Activated CD8-positive, alpha-beta memory T cell treated with anti-CD3 and anti-CD28 coated beads, Interleukin-2, amount 50 U/mL, for 48 hours (primary cell): ENCODE measurements at regions not wholly inside any gene's neighbourhood (a gene's known extent, or its start where the extent isn't known, plus 50 kb on each side); places are given as distances from the start of the nearest gene placed in this dataset.
"Not testable (repeated sequence)": the region's sequence is repeated elsewhere in the genome, so short reads cannot be mapped to it uniquely, and the experiment has no call there.

Experiments
- DNase-seq: peaks from one replicate; pipeline ENCODE4 v3.0.0-alpha.2; 2020

GRCh38 chr14:104306450-104307040, 168.2 kb downstream of the KIF26A start:
- DNase-seq: no peak

- no peak for DNase-seq
Observed at GRCh38 chr14:104307246-104307626, 168.8 kb downstream of the KIF26A start.

- no peak for DNase-seq
Observed at GRCh38 chr14:104307627-104308401, 169.4 kb downstream of the KIF26A start.

- not testable (repeated sequence) for DNase-seq
Observed at GRCh38 chr14:104308534-104308933, 170.1 kb downstream of the KIF26A start.

DNA sequence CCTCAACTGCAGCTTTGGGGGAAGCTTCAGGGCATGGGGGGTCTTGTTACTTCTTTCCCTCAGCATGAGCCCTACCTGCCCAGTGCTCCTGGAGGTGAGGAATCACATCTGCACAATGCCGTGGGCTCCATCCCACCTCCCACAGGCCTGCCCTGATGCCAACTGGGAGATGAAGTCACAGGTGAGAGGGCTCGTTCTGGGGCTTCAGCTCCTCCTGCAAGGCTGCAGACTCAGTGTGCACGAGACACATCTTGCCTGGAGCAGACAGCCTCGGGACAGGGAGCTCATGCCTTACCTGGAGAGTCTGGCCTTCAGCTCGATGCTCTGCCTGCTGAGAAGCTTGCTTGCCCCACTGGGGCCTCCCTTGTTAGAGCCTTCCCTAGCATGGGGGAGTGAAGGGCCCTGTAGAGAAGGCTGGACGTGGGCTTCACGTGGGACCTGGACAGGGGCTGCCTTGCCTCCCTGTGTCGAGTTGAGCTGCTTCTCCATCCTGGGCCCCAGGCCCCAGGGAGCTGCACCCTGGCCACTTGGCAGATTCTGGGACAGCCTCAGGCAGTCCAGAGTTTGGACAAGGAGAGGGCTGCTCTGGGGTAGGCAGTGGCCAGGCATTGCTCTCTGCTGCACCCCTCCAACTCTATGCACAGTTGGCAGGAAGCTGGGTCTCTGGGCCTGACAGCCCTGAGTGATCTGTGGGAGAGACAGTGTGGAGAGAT, 171.4 kb downstream of the KIF26A start:
- no peak for DNase-seq

GRCh38 chr14:104311358-104311757, 173.0 kb downstream of the KIF26A start:
- DNase-seq: no peak

DNA sequence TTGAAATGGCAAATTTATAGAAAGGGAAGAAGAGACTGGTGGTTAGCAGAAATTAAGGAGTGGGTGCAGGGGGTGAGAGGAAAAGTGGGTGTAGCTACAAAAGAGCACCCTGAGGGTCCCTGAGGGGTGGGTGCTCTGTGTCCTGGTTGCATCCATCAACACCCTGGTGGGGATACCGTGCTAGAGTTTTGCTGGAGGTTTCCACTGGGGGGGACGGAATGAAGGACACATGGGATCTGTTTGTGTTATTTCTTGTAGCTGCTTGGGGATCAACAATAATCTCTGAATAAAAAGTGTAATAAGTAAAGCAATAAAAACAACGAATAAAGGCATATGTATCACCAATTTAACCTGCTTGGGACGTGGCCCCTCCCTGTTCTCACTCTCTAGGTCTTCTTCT, 175.3 kb downstream of the KIF26A start:
- no peak for DNase-seq

GRCh38 chr14:104314251-104314941, 176.0 kb downstream of the KIF26A start:
- DNase-seq: no peak

GRCh38 chr14:104315169-104315568, 176.8 kb downstream of the KIF26A start:
- DNase-seq: no peak

DNA sequence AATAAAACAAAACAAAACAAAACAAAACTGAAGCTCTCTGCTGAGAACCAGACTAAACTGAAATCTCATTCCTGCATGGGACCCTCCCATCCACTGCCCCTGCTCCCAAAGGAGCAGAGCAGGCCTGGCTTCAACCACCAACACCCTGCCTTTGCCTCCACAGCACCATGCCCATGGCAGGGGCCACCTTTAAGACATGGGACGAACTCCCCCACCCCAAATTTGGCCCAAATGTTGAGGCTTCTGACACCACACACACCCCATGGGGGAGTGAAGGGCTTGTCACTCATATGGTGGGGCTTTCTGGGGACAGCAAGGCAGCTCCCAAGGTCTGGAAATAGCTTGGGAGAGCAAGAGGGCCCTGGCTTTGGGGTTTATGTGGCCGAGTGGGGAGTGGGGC, 177.2 kb downstream of the KIF26A start:
- DNase-seq: no peak

- no peak for DNase-seq
Observed at GRCh38 chr14:104316121-104316722, 177.8 kb downstream of the KIF26A start.

DNA sequence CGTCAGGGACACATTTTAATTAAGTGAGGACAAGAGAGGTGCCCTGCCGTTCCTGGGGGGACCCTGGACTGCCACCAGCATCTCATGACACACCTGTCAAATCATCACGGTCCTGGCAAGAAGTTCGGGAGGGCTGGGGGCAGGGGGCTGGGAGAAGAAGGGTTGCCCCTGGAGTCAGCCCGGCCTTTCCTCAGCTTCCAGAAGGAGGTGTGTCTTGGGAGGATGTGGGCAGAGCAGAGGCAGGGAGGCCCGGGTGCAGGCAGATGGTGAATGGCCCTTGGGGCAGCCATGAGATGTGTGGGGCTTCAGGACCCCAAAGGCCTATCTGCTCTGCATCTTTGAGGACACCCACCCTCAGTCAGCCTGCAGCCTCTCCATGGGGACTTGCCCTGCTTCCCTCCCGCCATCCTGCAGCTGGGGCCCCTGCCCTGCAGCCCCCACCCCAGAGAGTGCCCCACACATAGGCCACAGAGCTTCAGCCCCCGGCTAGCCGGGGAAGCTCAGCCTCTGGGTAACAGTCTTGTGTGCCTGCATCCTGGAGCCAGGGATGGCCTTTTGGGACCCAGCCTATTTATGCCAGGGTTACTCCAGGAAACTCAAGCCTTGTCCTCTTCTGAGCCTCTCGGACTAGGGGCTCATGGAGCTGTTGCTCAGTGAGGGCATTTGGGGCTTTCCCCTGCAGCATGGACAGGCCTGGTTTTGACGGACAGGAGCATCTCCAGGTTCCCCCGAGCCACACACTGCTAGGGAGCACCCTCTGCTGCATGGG, 178.5 kb downstream of the KIF26A start:
- DNase-seq: no peak

- DNase-seq: no peak
Observed at GRCh38 chr14:104317492-104317805, 179.1 kb downstream of the KIF26A start.

DNA sequence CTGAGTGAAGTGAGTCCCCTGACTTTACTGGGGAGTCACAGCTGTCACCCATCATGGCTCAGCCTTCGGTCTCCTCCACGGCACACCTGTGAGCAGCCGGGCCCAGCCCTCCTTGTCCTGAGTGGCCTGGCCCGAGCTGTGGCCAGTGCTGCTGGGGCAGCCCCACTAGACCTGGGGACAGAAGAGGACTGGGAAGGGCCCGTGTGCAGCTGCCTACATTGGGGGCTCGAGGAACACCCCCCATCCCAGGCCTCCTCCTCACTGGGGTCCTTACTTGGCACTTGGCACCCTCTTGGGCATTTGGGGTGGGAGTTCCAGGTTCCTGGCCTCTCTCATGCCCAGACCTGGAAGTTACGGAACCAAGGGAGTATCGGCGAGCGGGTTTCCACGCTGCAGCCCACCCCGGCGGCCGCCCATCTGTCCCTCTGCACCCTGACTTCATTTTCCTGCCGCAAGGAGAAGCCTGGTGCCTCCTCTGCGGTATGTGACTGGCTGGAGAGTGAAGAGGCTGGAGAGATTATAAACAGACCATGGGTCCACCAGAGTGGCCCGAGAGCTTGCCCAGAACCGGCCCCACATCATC, 179.7 kb downstream of the KIF26A start:
- DNase-seq: no peak

DNA sequence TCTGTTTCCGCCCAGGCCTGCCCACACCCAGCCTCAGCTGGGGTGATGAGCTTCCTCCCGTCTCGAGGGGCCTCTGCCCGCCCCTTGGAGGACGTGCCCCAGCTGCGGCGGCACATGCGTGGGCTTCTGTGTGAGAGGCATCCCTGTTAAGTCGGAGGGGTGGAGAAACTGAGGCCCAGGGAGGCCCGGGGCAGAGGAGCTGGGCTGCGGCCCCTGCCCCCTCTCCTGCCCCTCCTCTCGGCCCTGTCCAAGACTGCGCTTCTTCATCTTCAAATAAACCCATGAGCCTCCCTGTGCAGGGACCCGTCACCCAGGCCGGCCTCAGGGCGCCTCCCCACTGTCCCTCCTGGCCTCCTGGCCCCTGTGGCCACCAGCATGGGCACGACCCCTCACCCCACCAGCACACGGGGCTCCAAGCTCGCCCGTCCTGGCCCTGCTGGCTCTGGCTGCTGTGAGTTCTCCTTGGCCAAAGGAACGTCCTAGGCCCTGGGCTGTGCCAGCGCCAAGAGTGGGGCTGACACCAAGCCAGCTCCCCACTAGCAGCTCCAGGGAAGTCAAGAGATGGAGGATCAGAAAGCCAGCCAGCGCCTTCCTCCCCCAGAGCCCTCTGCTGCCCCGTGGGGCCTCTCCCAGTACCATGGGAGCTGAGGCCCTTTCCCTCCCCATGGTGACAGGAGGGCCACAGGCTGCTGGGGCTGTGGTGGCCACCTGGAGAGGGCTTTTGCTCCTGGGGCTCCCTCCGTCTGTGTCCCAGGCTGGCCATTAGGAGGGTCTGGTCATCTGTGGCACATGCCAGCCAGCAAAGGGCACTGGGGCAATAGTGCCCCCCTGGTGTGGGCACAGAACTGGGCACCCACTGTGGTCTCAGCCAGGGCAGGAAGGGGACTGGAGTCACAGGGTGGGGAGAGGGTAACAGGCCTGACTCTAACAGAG, 180.4 kb downstream of the KIF26A start:
- DNase-seq: no peak

- no peak for DNase-seq
Observed at GRCh38 chr14:104319491-104320241, 181.3 kb downstream of the KIF26A start.

GRCh38 chr14:104320611-104321086, 182.3 kb downstream of the KIF26A start:
- DNase-seq: no peak

DNA sequence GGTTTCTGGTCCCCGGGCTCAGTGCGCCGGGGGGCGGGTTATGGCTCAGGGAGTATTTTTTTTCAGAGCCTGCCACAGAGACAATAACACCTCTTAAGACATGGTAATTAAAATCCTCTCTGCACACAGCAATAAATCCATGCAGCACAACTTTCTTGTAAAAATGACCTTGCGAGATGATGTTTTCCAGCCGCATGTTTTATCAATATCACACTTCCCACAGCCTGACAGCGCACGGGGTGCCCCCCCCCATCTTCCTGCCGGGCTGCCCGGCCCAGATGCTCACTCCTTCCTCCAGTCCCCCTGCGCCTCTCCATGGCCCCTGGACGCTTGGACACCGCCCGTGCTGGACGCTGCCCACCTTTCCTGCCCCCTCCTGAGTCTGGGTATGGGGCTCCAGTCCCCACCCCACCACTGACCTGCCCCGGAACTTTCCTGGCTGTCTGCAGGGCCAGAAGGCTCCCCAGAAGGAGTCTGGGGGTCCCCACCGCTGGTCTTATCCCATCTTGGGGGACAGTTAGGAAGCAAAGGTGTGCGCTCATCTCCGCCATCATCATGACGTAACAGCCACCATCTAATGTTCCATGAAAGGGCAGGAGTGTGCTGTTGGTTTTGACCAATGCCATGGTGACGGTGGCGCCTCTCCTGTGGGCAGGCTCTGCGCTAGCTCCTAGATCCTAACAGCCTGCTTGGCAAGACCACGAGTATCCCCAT, 182.9 kb downstream of the KIF26A start:
- DNase-seq: no peak

GRCh38 chr14:104321802-104322130, 183.4 kb downstream of the KIF26A start:
- no peak for DNase-seq
